HCT116 (cell line): ENCODE measurements at regions not wholly inside any gene's neighbourhood (a gene's known extent, or its start where the extent isn't known, plus 50 kb on each side); places are given as distances from the start of the nearest gene placed in this dataset.

ENCODE experiments used
- CEBPB ChIP-seq: IDR thresholded peaks from 2 replicates; pipeline ENCODE4 v1.6.1; 2012; ENCODE audit warnings: low read depth
- EGR1 ChIP-seq: IDR thresholded peaks from 2 replicates; pipeline ENCODE4 v1.6.1; 2012; ENCODE audit warnings: low read depth
- EZH2 ChIP-seq: fragments of 200-600 bp; sonication (generic); IDR thresholded peaks from 2 replicates; pipeline ENCODE4 v1.6.1; 2017; ENCODE audit warnings: antibody characterized with exemption, mixed run types
- EZH2phosphoT487 ChIP-seq: fragments of 200-600 bp; IDR thresholded peaks from 2 replicates; pipeline ENCODE4 v1.6.1; 2018; ENCODE audit warnings: antibody characterized with exemption, borderline replicate concordance
- POLR2A ChIP-seq: IDR thresholded peaks from 2 replicates; pipeline ENCODE4 v1.7.0; 2011; ENCODE audit warnings: borderline replicate concordance; ENCODE audit not compliant: insufficient read depth, insufficient read length; ENCODE audit errors: extremely low read depth
- POLR2AphosphoS5 ChIP-seq: IDR thresholded peaks from 2 replicates; pipeline ENCODE4 v1.6.1; 2011; ENCODE audit warnings: mild to moderate bottlenecking, low read depth, low read length, moderate library complexity
- RAD21 ChIP-seq: IDR thresholded peaks from 2 replicates; pipeline ENCODE4 v1.6.1; 2012; ENCODE audit warnings: low read depth, mild to moderate bottlenecking
- SIN3A ChIP-seq: IDR thresholded peaks from 2 replicates; pipeline ENCODE4 v1.6.1; 2012; ENCODE audit warnings: low read depth
- SRF ChIP-seq: IDR thresholded peaks from 2 replicates; pipeline ENCODE4 v1.6.1; 2012; ENCODE audit warnings: low read depth
- YY1 ChIP-seq: IDR thresholded peaks from 2 replicates; pipeline ENCODE4 v1.6.1; 2011; ENCODE audit warnings: low read length, low read depth, moderate library complexity, mild to moderate bottlenecking; ENCODE audit not compliant: insufficient replicate concordance; ENCODE audit errors: extremely low read depth
- ZNF274 ChIP-seq: fragments of 200-500 bp; sonication (Bioruptor generic); IDR thresholded peaks from 2 replicates; pipeline ENCODE4 v1.6.1; 2014; ENCODE audit warnings: mild to moderate bottlenecking, low read depth, low read length, inconsistent platforms
- TF ChIP-seq, protein P1 (sequence below), 3 experiments: fragments of 200-600 bp in 1 of 3; sonication (generic) in 1 of 3; IDR thresholded peaks in 2 of 3; conservative IDR thresholded peaks in 1 of 3; 2 replicates each; pipeline ENCODE4 v1.5.1; 2012 to 2017; ENCODE audit warnings: low read depth in 2 of 3, low read length in 2 of 3, antibody characterized with exemption in 1 of 3, borderline replicate concordance in 1 of 3, control low read depth in 1 of 3, mild to moderate bottlenecking in 1 of 3, mixed read lengths in 1 of 3, mixed run types in 1 of 3, moderate library complexity in 1 of 3; ENCODE audit not compliant: insufficient read depth in 1 of 3
- TF ChIP-seq, protein P2 (sequence below): IDR thresholded peaks from 2 replicates; pipeline ENCODE4 v1.6.1; 2012; ENCODE audit warnings: low read depth
- TF ChIP-seq, protein P3 (sequence below): IDR thresholded peaks from 2 replicates; pipeline ENCODE4 v1.6.1; 2012

DNA sequence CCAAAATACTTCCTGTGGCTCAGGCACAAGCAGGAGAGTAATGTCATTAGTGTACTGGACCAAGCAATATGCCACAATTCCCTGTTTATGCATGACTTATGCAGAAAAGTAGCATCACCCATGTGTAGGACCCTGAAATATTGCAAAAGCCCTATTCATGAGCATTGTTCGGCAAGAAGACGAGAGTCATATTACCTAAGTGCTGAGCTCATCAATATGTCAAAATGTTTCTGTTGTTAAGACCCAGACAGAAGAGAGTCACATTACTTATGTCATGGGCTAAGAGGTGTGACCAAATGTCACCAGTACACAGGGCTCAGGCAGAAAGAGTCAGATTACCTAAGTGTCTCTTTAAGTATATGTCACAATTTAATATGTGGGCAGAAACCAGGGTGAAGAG lies 1172.6 kb upstream of the AMELY start:
- TF ChIP-seq YY1 (no peak), EGR1 (no peak), RAD21 (no peak), POLR2A (no peak), SIN3A (no peak), ZNF274 (no peak), EZH2phosphoT487 (no peak), CEBPB (no peak), EZH2 (no peak), SRF (no peak), POLR2AphosphoS5 (no peak)
- TF ChIP-seq, protein P1, sequence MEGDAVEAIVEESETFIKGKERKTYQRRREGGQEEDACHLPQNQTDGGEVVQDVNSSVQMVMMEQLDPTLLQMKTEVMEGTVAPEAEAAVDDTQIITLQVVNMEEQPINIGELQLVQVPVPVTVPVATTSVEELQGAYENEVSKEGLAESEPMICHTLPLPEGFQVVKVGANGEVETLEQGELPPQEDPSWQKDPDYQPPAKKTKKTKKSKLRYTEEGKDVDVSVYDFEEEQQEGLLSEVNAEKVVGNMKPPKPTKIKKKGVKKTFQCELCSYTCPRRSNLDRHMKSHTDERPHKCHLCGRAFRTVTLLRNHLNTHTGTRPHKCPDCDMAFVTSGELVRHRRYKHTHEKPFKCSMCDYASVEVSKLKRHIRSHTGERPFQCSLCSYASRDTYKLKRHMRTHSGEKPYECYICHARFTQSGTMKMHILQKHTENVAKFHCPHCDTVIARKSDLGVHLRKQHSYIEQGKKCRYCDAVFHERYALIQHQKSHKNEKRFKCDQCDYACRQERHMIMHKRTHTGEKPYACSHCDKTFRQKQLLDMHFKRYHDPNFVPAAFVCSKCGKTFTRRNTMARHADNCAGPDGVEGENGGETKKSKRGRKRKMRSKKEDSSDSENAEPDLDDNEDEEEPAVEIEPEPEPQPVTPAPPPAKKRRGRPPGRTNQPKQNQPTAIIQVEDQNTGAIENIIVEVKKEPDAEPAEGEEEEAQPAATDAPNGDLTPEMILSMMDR (IDR thresholded peaks at IDR 0.05 in 2 of 3, conservative IDR thresholded peaks at IDR 0.05 in 1 of 3; ENCODE audit: borderline replicate concordance in 1 of 3, insufficient read depth in 1 of 3, low read depth in 2 of 3, low read length in 2 of 3): no peak
- TF ChIP-seq, protein P2, sequence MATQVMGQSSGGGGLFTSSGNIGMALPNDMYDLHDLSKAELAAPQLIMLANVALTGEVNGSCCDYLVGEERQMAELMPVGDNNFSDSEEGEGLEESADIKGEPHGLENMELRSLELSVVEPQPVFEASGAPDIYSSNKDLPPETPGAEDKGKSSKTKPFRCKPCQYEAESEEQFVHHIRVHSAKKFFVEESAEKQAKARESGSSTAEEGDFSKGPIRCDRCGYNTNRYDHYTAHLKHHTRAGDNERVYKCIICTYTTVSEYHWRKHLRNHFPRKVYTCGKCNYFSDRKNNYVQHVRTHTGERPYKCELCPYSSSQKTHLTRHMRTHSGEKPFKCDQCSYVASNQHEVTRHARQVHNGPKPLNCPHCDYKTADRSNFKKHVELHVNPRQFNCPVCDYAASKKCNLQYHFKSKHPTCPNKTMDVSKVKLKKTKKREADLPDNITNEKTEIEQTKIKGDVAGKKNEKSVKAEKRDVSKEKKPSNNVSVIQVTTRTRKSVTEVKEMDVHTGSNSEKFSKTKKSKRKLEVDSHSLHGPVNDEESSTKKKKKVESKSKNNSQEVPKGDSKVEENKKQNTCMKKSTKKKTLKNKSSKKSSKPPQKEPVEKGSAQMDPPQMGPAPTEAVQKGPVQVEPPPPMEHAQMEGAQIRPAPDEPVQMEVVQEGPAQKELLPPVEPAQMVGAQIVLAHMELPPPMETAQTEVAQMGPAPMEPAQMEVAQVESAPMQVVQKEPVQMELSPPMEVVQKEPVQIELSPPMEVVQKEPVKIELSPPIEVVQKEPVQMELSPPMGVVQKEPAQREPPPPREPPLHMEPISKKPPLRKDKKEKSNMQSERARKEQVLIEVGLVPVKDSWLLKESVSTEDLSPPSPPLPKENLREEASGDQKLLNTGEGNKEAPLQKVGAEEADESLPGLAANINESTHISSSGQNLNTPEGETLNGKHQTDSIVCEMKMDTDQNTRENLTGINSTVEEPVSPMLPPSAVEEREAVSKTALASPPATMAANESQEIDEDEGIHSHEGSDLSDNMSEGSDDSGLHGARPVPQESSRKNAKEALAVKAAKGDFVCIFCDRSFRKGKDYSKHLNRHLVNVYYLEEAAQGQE: no peak
- TF ChIP-seq, protein P3, sequence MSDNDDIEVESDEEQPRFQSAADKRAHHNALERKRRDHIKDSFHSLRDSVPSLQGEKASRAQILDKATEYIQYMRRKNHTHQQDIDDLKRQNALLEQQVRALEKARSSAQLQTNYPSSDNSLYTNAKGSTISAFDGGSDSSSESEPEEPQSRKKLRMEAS: no peak
